ENCODE measurements at regions not wholly inside any gene's neighbourhood (a gene's known extent, or its start where the extent isn't known, plus 50 kb on each side); places are given as distances from the start of the nearest gene placed in this dataset.

DNA sequence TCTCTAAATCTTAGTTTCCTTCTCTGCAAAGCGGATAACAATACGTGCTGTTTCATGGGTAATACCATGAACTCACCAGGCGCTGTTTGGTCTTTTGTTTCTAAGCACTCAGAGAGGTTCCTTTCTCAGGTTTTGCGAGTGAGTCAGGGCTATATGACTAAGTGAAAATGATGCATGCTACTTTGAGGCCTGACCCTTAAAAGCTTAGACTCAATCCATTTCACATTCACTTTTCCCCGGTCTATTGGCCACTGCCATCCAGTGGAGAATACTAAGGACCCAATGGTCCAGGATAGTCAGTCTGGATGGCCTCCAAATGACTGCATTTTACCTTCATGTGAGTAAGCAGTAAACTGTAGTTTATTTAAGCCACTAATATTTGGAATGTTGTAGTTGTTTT is 400.8 kb upstream of the SLIT2 start (continued):
- TF ChIP-seq ARNTL (CRISPR knock-in tag; IDR thresholded peaks at IDR 0.05; ENCODE audit: borderline replicate concordance, low read depth), result no peak
- TF ChIP-seq CSDC2 (CRISPR knock-in tag; IDR thresholded peaks at IDR 0.05), result no peak
- TF ChIP-seq OSR1 (CRISPR knock-in tag; IDR thresholded peaks at IDR 0.05), result no peak
- TF ChIP-seq BACH2 (CRISPR knock-in tag; IDR thresholded peaks at IDR 0.05; ENCODE audit: borderline replicate concordance), result no peak
- no peak for TF ChIP-seq ZNF565 (CRISPR knock-in tag; conservative IDR thresholded peaks at IDR 0.05; ENCODE audit: low read depth)

DNA sequence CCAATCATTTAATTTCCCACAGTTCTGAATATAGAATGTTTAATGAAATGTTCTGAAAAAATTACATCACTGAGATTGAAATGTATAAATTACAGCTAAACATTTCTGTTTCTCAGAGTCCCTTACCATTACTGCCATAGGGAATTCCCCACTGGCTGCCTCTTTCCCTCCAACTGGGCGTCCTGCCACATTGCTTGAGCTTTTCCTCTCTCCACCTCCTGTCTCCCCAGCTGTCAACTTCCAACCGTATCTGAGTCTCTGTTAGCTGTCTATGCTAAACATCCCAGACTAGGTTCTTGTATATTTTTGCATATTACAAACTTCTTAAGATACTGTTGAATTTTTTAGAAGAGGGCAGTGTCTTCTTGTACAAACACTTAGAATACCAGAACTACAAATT is 407.3 kb upstream of the SLIT2 start:
- ATAC-seq, result peak; percentile 44; the same call in 1 of the 3 replicates

DNA sequence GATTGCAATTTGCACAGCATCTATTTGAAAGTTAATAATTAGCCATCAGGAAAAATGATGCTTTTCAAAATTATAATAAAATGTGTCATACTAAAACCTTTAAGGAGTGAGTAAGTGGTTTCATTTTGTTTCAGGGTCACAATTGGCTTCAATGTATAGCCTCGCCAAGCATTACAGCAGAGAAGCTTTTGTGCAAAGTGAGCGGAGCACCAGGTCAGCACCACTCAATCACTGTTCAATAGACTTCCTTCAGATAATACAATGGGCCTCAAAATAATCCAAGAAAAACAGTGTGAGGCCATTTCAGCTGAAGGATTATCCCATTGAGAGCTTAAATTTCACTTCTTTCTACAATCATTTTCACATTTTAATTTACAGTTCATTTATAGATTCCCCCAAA is 409.2 kb upstream of the SLIT2 start:
- no peak for ATAC-seq
- TF ChIP-seq, protein P1, sequence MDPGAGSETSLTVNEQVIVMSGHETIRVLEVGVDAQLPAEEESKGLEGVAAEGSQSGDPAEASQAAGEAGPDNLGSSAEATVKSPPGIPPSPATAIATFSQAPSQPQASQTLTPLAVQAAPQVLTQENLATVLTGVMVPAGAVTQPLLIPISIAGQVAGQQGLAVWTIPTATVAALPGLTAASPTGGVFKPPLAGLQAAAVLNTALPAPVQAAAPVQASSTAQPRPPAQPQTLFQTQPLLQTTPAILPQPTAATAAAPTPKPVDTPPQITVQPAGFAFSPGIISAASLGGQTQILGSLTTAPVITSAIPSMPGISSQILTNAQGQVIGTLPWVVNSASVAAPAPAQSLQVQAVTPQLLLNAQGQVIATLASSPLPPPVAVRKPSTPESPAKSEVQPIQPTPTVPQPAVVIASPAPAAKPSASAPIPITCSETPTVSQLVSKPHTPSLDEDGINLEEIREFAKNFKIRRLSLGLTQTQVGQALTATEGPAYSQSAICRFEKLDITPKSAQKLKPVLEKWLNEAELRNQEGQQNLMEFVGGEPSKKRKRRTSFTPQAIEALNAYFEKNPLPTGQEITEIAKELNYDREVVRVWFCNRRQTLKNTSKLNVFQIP (CRISPR knock-in tag; IDR thresholded peaks at IDR 0.05; ENCODE audit: borderline replicate concordance, low read depth), result no peak
- TF ChIP-seq, protein P2, sequence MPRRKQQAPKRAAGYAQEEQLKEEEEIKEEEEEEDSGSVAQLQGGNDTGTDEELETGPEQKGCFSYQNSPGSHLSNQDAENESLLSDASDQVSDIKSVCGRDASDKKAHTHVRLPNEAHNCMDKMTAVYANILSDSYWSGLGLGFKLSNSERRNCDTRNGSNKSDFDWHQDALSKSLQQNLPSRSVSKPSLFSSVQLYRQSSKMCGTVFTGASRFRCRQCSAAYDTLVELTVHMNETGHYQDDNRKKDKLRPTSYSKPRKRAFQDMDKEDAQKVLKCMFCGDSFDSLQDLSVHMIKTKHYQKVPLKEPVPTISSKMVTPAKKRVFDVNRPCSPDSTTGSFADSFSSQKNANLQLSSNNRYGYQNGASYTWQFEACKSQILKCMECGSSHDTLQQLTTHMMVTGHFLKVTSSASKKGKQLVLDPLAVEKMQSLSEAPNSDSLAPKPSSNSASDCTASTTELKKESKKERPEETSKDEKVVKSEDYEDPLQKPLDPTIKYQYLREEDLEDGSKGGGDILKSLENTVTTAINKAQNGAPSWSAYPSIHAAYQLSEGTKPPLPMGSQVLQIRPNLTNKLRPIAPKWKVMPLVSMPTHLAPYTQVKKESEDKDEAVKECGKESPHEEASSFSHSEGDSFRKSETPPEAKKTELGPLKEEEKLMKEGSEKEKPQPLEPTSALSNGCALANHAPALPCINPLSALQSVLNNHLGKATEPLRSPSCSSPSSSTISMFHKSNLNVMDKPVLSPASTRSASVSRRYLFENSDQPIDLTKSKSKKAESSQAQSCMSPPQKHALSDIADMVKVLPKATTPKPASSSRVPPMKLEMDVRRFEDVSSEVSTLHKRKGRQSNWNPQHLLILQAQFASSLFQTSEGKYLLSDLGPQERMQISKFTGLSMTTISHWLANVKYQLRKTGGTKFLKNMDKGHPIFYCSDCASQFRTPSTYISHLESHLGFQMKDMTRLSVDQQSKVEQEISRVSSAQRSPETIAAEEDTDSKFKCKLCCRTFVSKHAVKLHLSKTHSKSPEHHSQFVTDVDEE (CRISPR knock-in tag; IDR thresholded peaks at IDR 0.05), result no peak
- TF ChIP-seq ZFP30 (CRISPR knock-in tag; IDR thresholded peaks at IDR 0.05) (no peak), RARB (CRISPR knock-in tag; IDR thresholded peaks at IDR 0.05) (no peak)

More for the DNA sequence above, 407.3 kb upstream of the SLIT2 start:
- TF ChIP-seq, protein P1 (CRISPR knock-in tag; IDR thresholded peaks at IDR 0.05; ENCODE audit: borderline replicate concordance, low read depth), result no peak
- no peak for TF ChIP-seq PPARA (CRISPR knock-in tag; IDR thresholded peaks at IDR 0.05; ENCODE audit: borderline replicate concordance)
- no peak for TF ChIP-seq CSDC2 (CRISPR knock-in tag; IDR thresholded peaks at IDR 0.05)
- TF ChIP-seq ZNF565 (CRISPR knock-in tag; conservative IDR thresholded peaks at IDR 0.05; ENCODE audit: low read depth), result no peak
- TF ChIP-seq ZC3H10 (CRISPR knock-in tag; IDR thresholded peaks at IDR 0.05), result no peak

DNA sequence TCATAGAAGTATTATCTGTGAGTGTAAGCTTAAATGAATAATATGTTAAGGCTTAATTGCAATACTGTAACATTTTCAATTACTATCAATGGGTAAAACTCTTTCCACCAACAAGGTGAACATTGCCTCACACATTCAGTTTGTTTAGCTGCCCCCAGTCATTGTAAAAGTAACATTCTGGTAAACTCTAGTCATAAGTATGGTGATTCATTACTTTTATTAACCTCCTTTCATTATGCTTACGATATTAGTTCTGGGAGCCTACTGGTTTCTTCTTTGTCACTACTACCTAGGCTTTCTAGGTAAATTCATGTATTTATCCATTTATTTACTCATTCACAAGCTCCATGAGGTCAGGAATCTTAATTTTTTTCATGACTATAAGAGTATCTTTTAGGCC is 412.8 kb upstream of the SLIT2 start:
- ATAC-seq, result no peak
- TF ChIP-seq SNAI2 (CRISPR knock-in tag; IDR thresholded peaks at IDR 0.05), result no peak
- no peak for TF ChIP-seq ARNTL (CRISPR knock-in tag; IDR thresholded peaks at IDR 0.05; ENCODE audit: borderline replicate concordance, low read depth)
- no peak for TF ChIP-seq RARB (CRISPR knock-in tag; IDR thresholded peaks at IDR 0.05)
- TF ChIP-seq ZFP30 (CRISPR knock-in tag; IDR thresholded peaks at IDR 0.05), result no peak
- TF ChIP-seq TOX (CRISPR knock-in tag; IDR thresholded peaks at IDR 0.05; ENCODE audit: borderline replicate concordance), result no peak
- TF ChIP-seq OSR1 (CRISPR knock-in tag; IDR thresholded peaks at IDR 0.05), result no peak
- TF ChIP-seq, protein P3, sequence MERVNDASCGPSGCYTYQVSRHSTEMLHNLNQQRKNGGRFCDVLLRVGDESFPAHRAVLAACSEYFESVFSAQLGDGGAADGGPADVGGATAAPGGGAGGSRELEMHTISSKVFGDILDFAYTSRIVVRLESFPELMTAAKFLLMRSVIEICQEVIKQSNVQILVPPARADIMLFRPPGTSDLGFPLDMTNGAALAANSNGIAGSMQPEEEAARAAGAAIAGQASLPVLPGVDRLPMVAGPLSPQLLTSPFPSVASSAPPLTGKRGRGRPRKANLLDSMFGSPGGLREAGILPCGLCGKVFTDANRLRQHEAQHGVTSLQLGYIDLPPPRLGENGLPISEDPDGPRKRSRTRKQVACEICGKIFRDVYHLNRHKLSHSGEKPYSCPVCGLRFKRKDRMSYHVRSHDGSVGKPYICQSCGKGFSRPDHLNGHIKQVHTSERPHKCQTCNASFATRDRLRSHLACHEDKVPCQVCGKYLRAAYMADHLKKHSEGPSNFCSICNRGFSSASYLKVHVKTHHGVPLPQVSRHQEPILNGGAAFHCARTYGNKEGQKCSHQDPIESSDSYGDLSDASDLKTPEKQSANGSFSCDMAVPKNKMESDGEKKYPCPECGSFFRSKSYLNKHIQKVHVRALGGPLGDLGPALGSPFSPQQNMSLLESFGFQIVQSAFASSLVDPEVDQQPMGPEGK (CRISPR knock-in tag; IDR thresholded peaks at IDR 0.05; ENCODE audit: borderline replicate concordance), result no peak
- TF ChIP-seq ZNF70 (CRISPR knock-in tag; IDR thresholded peaks at IDR 0.05), result no peak
- TF ChIP-seq ZFP3 (CRISPR knock-in tag; IDR thresholded peaks at IDR 0.05), result no peak
- TF ChIP-seq, protein P4, sequence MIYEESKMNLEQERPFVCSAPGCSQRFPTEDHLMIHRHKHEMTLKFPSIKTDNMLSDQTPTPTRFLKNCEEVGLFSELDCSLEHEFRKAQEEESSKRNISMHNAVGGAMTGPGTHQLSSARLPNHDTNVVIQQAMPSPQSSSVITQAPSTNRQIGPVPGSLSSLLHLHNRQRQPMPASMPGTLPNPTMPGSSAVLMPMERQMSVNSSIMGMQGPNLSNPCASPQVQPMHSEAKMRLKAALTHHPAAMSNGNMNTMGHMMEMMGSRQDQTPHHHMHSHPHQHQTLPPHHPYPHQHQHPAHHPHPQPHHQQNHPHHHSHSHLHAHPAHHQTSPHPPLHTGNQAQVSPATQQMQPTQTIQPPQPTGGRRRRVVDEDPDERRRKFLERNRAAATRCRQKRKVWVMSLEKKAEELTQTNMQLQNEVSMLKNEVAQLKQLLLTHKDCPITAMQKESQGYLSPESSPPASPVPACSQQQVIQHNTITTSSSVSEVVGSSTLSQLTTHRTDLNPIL (CRISPR knock-in tag; IDR thresholded peaks at IDR 0.05; ENCODE audit: low read depth), result no peak
- TF ChIP-seq PPARA (CRISPR knock-in tag; IDR thresholded peaks at IDR 0.05; ENCODE audit: borderline replicate concordance), result no peak
- TF ChIP-seq, protein P5, sequence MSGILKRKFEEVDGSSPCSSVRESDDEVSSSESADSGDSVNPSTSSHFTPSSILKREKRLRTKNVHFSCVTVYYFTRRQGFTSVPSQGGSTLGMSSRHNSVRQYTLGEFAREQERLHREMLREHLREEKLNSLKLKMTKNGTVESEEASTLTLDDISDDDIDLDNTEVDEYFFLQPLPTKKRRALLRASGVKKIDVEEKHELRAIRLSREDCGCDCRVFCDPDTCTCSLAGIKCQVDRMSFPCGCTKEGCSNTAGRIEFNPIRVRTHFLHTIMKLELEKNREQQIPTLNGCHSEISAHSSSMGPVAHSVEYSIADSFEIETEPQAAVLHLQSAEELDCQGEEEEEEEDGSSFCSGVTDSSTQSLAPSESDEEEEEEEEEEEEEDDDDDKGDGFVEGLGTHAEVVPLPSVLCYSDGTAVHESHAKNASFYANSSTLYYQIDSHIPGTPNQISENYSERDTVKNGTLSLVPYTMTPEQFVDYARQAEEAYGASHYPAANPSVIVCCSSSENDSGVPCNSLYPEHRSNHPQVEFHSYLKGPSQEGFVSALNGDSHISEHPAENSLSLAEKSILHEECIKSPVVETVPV (CRISPR knock-in tag; IDR thresholded peaks at IDR 0.05), result no peak
- no peak for TF ChIP-seq ZNF8 (CRISPR knock-in tag; IDR thresholded peaks at IDR 0.05)

Measured in SK-N-SH treated with all-trans-retinoic acid at 6 μM for 48 hours (cell line).